ENCODE measurements at regions not wholly inside any gene's neighbourhood (a gene's known extent, or its start where the extent isn't known, plus 50 kb on each side); places are given as distances from the start of the nearest gene placed in this dataset.
"Not testable (repeated sequence)": the region's sequence is repeated elsewhere in the genome, so short reads cannot be mapped to it uniquely, and the experiment has no call there.

DNA sequence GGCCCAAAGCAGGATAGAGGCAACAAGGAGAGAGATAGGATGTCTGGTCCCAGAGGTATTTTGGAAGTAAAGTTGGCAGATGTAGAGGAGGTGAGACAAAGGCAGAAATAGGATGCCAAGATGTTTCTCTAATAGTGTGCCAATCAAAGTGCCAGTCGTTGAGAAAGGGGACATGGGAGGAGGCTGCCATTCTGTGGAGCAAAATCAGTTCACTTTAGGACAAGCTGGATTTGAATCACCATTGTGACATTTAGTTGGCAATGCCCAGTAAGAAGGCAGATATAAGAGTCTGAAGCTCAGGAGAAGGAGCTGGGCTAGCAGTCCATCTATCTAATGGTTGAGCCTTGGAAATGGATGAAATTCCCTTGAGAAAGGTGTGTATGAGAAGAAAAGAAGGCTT is 53.8 kb downstream of the ADRB2 start:
- peaks cover 4% of the 10 kb centered on the region for H3K9me3 Mint-ChIP-seq
- peaks cover 30 to 35% of the 10 kb centered on the region in 2 donors for H3K4me1 Mint-ChIP-seq (ENCODE audit: low read depth in 2 of 2)

DNA sequence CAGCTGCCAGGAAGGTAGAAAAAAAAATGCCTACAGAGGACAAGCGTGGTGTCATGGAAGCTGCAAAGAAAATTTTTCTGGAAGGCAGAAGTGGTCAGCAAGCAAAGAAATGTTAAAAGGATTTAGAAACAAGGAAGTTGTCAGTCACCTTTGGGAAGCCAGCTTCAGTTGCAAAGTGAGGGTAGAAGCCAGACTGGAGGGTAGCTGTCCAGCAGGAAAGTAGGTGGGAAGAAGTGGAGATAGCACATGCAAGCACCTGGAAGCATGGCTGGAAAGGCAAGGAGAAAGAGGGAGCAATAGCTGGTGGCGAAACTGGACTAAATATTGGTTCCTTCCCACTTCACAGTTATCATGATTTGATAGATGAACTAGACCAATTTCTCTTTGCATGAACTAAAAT is 54.3 kb downstream of the ADRB2 start:
- H3K27me3 Mint-ChIP-seq = no peaks in the 10 kb centered on the region
- no peak overlapping the region for H3K27ac Mint-ChIP-seq
- no peak overlapping the region for H3K4me3 Mint-ChIP-seq
- peaks cover 35 to 39% of the 10 kb centered on the region in 2 donors for H3K4me1 Mint-ChIP-seq (ENCODE audit: low read depth in 2 of 2)
- H3K9me3 Mint-ChIP-seq = peaks cover 4% of the 10 kb centered on the region
- DNase-seq (ENCODE audit: low spot score) = no peak
- H3K36me3 Mint-ChIP-seq = peaks cover 18% of the 10 kb centered on the region
- no peak for ATAC-seq

More for the DNA sequence above, 53.8 kb downstream of the ADRB2 start:
- Mint-ChIP-seq H3K27me3 (no peaks in the 10 kb centered on the region), H3K36me3 (peaks cover 14% of the 10 kb centered on the region), H3K4me3 (no peak overlapping the region), H3K27ac (peak overlapping the region in 1 of 2 donors; percentile 2)
- no peak for ATAC-seq
- DNase-seq (ENCODE audit: low spot score) = no peak

DNA sequence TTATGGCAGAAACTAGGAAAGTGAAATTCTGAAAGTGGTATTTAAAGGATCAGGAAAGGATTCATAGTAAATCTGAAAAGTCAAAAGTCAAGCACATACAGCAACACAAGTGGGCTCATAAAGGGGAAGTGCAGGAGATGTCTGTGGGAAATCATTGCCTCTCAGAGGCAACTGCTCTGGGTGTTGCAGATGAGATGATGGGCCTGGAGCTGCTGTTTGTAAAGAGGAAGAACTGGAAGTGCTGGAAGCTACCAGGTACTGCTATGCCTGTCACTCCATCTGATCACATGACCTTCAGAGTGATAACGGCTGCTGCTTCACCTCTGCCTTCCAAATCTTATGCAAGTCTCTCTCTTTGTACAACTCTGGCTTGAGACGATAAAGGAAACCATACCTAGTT is 55.9 kb downstream of the ADRB2 start:
- Mint-ChIP-seq H3K27me3 (no peaks in the 10 kb centered on the region), H3K27ac (no peak overlapping the region), H3K36me3 (peaks cover 18% of the 10 kb centered on the region), H3K9me3 (peaks cover 4% of the 10 kb centered on the region), H3K4me3 (no peak overlapping the region), H3K4me1 (ENCODE audit: low read depth in 2 of 2) (peaks cover 48 to 50% of the 10 kb centered on the region in 2 donors)
- DNase-seq (ENCODE audit: low spot score) = no peak
- no peak for ATAC-seq

DNA sequence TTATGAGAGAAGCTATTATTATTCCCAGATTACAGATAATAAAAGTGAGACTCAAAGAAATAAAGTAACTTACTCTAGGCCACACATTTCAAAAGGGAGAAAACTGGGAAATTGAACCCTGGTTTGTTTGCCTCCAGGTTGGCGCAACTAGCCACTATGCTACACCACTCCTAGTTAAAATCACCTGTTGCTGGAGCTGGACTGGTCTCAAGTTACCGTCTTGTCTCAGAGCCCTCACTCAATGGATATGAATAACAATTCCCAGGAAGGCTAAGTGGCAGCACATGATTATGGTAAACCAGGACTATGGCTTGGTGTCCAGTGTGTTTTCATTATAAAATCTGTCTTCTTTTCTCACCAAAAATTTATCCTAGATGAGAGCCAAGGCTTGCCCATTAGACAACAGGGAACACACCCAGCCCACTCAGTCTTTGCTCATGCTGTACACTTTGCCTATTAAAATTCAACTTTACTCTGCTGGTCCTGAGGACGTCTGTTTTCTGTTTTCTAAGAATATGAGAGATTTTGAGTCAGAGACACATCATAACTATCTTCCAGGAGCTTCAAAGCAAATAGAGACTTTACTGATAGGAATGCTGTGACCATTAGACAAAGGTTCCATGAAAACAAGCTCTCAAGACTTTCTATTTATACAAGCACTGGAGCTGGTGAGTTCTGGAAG is 58.1 kb downstream of the ADRB2 start:
- Mint-ChIP-seq H3K9me3 (peaks cover 4% of the 10 kb centered on the region), H3K27ac (peak overlapping the region in 1 of 2 donors; percentile 80), H3K27me3 (no peaks in the 10 kb centered on the region), H3K36me3 (peaks cover 18% of the 10 kb centered on the region), H3K4me1 (ENCODE audit: low read depth in 2 of 2) (peaks cover 57 to 60% of the 10 kb centered on the region in 2 donors), H3K4me3 (no peak overlapping the region)
- DNase-seq (ENCODE audit: low spot score) = no peak
- ATAC-seq = no peak

DNA sequence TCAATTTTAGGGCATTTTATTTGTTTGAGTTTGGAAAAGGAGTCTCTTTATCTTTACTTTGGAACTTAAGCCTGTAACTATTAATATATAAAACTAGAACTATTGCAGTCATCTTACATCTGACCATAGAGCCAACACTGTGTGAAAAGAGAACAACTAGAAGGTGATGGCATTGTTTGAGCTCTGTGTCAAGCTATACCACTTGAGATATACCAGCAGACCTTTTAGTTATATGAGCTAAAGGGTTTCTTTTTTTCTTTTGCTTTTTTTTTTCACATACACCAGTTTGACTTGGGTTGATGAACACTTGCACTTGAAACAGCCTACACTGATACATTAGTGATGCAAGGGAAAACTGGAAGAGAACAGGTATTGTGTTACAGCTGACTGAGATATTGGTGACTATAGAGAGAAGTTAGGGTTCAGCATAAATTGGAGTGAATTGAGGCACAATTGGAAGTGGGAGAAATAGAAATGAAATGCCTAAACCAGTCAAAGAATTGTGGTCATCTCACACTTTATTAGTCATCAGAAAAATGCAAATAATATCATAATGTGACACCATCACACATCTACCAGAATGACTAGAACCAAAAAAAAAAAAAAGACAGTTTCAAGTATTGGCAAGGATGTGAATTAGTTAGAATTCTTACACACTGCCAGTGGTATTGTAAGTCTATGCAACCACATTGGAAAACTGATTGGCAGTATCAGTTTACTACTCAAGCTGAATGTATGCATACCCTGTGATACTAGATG is 60.9 kb downstream of the ADRB2 start:
- DNase-seq (ENCODE audit: low spot score) (no peak), ATAC-seq (peak; percentile 90 to 92)
- peak overlapping the region; percentile 58 for H3K4me3 Mint-ChIP-seq
- H3K4me1 Mint-ChIP-seq (ENCODE audit: low read depth in 2 of 2) = peaks cover 47 to 55% of the 10 kb centered on the region in 2 donors
- peak overlapping the region; percentile 79 to 80 for H3K27ac Mint-ChIP-seq
- no peaks in the 10 kb centered on the region for H3K27me3 Mint-ChIP-seq
- peaks cover 13% of the 10 kb centered on the region for H3K9me3 Mint-ChIP-seq
- H3K36me3 Mint-ChIP-seq = peaks cover 20% of the 10 kb centered on the region

DNA sequence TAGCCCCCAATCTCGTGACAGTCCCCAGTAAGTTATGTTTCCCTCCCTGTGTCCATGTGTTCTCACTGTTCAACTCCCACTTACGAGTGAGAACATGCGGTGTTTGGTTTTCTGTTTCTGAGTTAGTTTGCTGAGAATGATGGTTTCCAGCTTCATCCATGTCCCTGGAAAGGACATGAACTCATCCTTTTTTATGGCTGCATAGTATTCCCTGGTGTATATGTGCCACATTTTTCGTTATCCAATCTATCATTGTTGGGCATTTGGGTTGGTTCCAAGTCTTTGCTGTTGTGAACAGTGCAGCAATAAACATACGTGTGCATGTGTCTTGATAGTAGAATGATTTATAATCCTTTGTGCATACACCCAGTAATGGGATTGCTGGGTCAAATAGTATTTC is 63.5 kb downstream of the ADRB2 start:
- DNase-seq (ENCODE audit: low spot score); ATAC-seq; H3K4me3 Mint-ChIP-seq; H3K27me3 Mint-ChIP-seq: not testable (repeated sequence)
- peak overlapping the region in 1 of 2 donors; percentile 42 for H3K27ac Mint-ChIP-seq
- peaks cover 42 to 47% of the 10 kb centered on the region in 2 donors for H3K4me1 Mint-ChIP-seq (ENCODE audit: low read depth in 2 of 2)
- peaks cover 40% of the 10 kb centered on the region for H3K36me3 Mint-ChIP-seq
- peaks cover 17% of the 10 kb centered on the region for H3K9me3 Mint-ChIP-seq

DNA sequence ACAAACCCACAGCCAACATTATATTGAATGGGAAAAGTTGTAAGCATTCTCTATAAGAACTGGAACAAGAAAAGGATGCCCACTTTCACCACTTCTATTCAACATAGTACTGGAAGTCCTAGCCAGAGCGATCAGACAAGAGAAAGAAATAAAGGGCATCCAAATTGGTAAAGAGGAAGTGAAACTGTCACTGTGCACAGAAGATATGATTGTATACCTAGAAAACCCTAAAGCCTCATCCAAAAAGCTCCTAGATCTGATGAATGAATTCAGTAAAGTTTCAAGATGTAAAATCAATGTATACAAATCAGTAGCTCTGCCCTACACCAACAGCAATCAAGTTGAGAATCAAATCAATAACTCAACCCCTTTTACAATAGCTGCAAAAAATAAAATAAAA is 69.0 kb downstream of the ADRB2 start:
- Mint-ChIP-seq H3K4me1 (ENCODE audit: low read depth in 2 of 2) (peaks cover 11 to 18% of the 10 kb centered on the region in 2 donors), H3K36me3 (peaks cover 48% of the 10 kb centered on the region)
- H3K4me3 Mint-ChIP-seq; ATAC-seq; H3K9me3 Mint-ChIP-seq; H3K27me3 Mint-ChIP-seq; H3K27ac Mint-ChIP-seq; DNase-seq (ENCODE audit: low spot score): not testable (repeated sequence)

DNA sequence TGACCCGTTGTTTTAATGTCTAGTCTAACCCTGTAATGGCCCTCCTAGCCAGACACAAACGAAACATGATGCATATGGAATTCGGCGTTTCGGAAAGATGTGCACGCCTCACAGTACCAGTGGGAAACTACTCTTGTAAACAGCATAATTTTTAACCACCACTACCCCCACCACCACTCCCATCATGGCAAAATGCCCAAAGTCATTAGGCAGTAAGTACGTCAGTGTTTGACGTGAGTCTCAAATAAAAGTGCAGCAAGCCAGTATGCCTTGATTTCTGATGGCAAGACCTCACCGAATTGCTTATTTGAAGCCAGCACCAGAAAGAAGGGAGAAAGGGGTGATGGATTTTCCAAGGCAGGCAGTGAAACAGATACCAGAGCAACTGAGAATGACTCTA is 71.4 kb downstream of the ADRB2 start:
- Mint-ChIP-seq H3K4me3 (no peak overlapping the region), H3K4me1 (ENCODE audit: low read depth in 2 of 2) (peaks cover 9 to 18% of the 10 kb centered on the region in 2 donors), H3K27me3 (no peaks in the 10 kb centered on the region), H3K36me3 (peaks cover 40% of the 10 kb centered on the region), H3K9me3 (peaks cover 7% of the 10 kb centered on the region), H3K27ac (no peak overlapping the region)
- DNase-seq (ENCODE audit: low spot score) (no peak), ATAC-seq (no peak)

DNA sequence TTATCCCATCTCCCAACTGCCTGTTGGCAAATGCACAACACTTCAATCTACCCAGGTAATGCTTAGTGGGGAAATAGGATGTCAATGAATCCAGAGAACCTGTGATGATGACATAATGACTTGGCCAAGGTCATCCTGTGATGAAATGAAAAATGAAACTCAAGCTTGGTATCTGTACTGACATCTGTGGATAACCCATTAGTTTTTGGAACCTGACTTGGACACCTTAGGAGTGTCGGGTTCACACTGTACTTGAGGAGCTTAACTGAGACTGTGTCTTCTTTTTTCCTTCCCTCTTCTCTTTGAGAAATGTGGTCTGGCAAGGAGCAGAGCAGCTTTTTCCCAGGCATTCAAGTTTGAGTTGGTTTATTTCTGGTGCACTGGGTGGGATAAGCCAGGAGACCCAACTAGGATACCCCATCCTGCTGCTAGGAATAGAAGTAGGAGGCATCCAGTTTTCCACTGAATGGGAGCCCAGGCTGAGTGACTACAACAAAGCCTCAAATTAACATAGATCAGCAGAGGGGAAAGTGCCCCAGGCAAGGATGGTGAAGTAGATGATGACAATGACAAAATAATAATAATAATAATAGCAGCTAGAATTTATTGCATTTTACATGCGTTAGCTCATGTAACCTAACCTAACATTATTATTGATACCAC is 72.1 kb downstream of the ADRB2 start:
- Mint-ChIP-seq H3K4me3 (no peak overlapping the region), H3K9me3 (peaks cover 3% of the 10 kb centered on the region), H3K4me1 (ENCODE audit: low read depth in 2 of 2) (peaks cover 9 to 18% of the 10 kb centered on the region in 2 donors), H3K36me3 (peaks cover 33% of the 10 kb centered on the region), H3K27me3 (no peaks in the 10 kb centered on the region), H3K27ac (no peak overlapping the region)
- DNase-seq (ENCODE audit: low spot score) (no peak), ATAC-seq (no peak)

DNA sequence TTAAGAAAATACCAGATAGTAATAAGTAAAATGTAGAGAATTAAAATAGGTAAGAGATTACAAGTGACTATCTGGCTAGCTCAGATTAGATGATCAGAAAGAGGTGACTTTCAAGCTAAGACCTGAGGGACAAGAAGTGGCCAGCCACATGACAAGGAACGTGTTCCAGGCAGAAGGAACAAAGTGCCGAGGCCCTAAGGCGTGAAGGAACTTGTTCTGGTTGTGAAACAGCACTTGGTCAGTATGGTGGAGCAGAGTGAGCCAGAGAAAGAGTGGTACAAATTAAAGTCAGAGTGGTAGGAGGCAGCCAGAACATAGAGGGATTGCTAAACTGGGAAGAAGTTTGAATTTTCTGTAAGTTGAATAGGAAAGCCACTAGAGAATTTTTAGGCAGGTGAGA is 73.6 kb downstream of the ADRB2 start:
- no peak for ATAC-seq
- Mint-ChIP-seq H3K9me3 (no peaks in the 10 kb centered on the region), H3K27ac (no peak overlapping the region), H3K36me3 (peaks cover 18% of the 10 kb centered on the region), H3K4me1 (ENCODE audit: low read depth in 2 of 2) (peaks cover 9 to 16% of the 10 kb centered on the region in 2 donors), H3K4me3 (no peak overlapping the region), H3K27me3 (no peaks in the 10 kb centered on the region)
- DNase-seq (ENCODE audit: low spot score) = no peak

DNA sequence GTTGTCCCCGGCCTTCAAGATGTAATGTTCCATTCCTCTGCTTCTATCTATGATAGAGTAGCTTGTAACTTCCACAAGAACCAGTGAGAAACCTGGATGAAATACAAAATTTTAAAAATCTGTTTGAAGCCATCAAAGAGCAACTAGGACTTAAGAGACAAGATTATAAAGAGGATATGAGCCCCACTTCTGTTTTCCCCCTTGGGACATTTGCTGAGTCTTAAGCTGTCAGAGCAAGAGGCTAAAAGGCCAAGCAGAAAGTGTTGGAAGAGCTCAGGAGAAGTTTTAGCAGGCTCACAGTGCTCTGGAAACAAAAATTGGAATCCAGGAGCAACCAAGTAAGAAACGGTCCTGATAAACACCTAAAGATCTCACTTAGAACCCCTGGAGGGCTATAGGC is 76.1 kb downstream of the ADRB2 start:
- Mint-ChIP-seq H3K27ac (no peak overlapping the region), H3K27me3 (no peaks in the 10 kb centered on the region), H3K4me3 (no peak overlapping the region), H3K9me3 (no peaks in the 10 kb centered on the region), H3K36me3 (peaks cover 4% of the 10 kb centered on the region), H3K4me1 (ENCODE audit: low read depth in 2 of 2) (peaks cover 12 to 17% of the 10 kb centered on the region in 2 donors)
- DNase-seq (ENCODE audit: low spot score) = no peak
- no peak for ATAC-seq

DNA sequence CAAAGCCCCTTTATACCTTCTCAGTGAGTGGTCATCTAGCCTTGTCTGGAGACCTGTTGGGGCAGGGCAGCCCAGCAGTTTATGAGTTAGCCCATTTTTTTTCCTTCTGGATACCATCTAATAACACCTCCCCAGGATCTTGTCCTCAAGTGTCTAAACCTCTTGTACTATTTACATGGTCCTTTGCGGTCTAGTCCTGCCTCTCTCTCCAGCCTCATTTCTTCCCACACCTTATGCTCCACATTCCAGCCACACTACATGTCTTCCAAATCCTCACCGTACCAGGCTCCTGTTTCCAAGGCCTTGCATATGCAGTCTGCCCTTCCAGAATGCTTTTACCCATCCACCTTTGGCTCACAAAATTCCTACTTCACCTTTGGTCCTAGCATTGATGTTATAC is 77.2 kb downstream of the ADRB2 start:
- H3K4me1 Mint-ChIP-seq (ENCODE audit: low read depth in 2 of 2) = peaks cover 9 to 17% of the 10 kb centered on the region in 2 donors

DNA sequence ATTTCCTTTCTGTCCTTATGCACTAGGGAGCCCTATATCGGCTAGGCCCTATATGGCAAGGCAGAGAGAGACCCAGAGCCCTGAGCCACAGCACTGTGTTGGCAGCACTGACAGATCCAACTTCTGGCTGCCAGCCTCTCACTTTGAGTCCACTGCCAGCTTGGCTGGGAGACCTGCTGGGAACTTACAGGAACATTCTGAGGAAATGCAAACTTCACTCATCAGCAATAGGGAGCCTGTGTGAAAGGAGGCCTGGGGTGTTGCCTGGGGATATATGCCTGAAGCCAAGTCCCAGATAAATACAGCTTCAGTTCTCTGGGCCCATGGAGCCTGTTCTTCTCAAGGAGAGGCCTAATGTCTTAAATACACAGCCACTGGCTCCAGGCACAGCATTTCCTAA is 78.0 kb downstream of the ADRB2 start:
- DNase-seq (ENCODE audit: low spot score) (no peak), ATAC-seq (no peak)
- H3K27ac Mint-ChIP-seq = no peak overlapping the region
- H3K4me3 Mint-ChIP-seq = no peak overlapping the region
- H3K4me1 Mint-ChIP-seq (ENCODE audit: low read depth in 2 of 2) = peaks cover 9 to 17% of the 10 kb centered on the region in 2 donors
- no peaks in the 10 kb centered on the region for H3K36me3 Mint-ChIP-seq
- no peaks in the 10 kb centered on the region for H3K27me3 Mint-ChIP-seq
- H3K9me3 Mint-ChIP-seq = no peaks in the 10 kb centered on the region

More for the DNA sequence above, 77.2 kb downstream of the ADRB2 start:
- Mint-ChIP-seq H3K27me3 (no peaks in the 10 kb centered on the region), H3K27ac (no peak overlapping the region), H3K36me3 (peaks cover under 1% of the 10 kb centered on the region), H3K9me3 (no peaks in the 10 kb centered on the region), H3K4me3 (no peak overlapping the region)
- ATAC-seq = no peak
- DNase-seq (ENCODE audit: low spot score) = no peak

DNA sequence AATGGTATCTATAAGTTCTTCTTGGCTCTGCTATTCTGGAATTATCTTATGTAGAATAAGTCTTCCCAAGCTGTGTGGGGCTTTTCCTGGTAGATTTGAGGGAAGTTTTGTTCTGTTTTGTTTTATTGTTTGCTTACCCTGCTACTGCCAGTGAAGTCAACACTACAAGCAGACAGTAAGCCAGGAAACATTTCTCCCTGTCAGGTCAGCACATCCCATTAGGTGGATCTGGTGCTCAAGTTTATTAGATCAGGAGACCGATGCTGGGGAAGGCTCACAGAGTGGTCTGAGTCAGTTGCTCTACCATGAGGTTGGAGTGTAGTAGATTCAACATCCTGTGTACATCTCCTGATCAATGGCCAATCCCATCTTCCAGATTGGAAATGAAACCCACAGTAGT is 79.1 kb downstream of the ADRB2 start:
- DNase-seq (ENCODE audit: low spot score) = no peak
- H3K4me3 Mint-ChIP-seq = no peak overlapping the region
- no peak overlapping the region for H3K27ac Mint-ChIP-seq
- H3K36me3 Mint-ChIP-seq = no peaks in the 10 kb centered on the region
- ATAC-seq = no peak
- no peaks in the 10 kb centered on the region for H3K27me3 Mint-ChIP-seq
- H3K4me1 Mint-ChIP-seq (ENCODE audit: low read depth in 2 of 2) = peaks cover 15 to 23% of the 10 kb centered on the region in 2 donors
- H3K9me3 Mint-ChIP-seq = no peaks in the 10 kb centered on the region
